H9 (cell line): ENCODE measurements at regions not wholly inside any gene's neighbourhood (a gene's known extent, or its start where the extent isn't known, plus 50 kb on each side); places are given as distances from the start of the nearest gene placed in this dataset.

Experiments
- DNase-seq: peaks from one replicate; pipeline ENCODE4 v3.0.0-alpha.2; 2017
- H2AFZ ChIP-seq: one replicate; pipeline ENCODE4 v1.6.1; 2013; ENCODE audit warnings: mild to moderate bottlenecking, low read length, control low read depth, moderate library complexity
- H2AK5ac ChIP-seq: 2 replicates; pipeline ENCODE4 v1.6.1; 2013; ENCODE audit warnings: low read length, control low read depth, mixed read lengths; ENCODE audit not compliant: insufficient read length
- H2BK120ac ChIP-seq: one replicate; pipeline ENCODE4 v1.6.1; 2013; ENCODE audit warnings: low read depth, mild to moderate bottlenecking, low read length, control low read depth, inconsistent platforms; ENCODE audit not compliant: poor library complexity, severe bottlenecking
- H2BK12ac ChIP-seq: 2 replicates; pipeline ENCODE4 v1.6.1; 2013; ENCODE audit warnings: low read length, control low read depth, mixed read lengths, low read depth; ENCODE audit not compliant: insufficient read length
- H2BK15ac ChIP-seq: 2 replicates; pipeline ENCODE4 v1.6.1; 2013; ENCODE audit warnings: low read depth, low read length, control low read depth
- H2BK20ac ChIP-seq: one replicate; pipeline ENCODE4 v1.6.1; 2013; ENCODE audit warnings: low read depth, mild to moderate bottlenecking, low read length, control low read depth, inconsistent platforms; ENCODE audit not compliant: poor library complexity, severe bottlenecking
- H2BK5ac ChIP-seq: 2 replicates; pipeline ENCODE4 v1.6.1; 2013; ENCODE audit warnings: low read length, control low read depth, mixed read lengths; ENCODE audit not compliant: insufficient read length
- H3K14ac ChIP-seq: 2 replicates; pipeline ENCODE4 v1.6.1; 2013; ENCODE audit warnings: low read length, control low read depth; ENCODE audit not compliant: insufficient read depth
- H3K18ac ChIP-seq: 2 replicates; pipeline ENCODE4 v1.6.1; 2013; ENCODE audit warnings: low read depth, mild to moderate bottlenecking, mixed read lengths, low read length, control low read depth; ENCODE audit not compliant: insufficient read length
- H3K23ac ChIP-seq: 2 replicates; pipeline ENCODE4 v1.6.1; 2013; ENCODE audit warnings: low read length, control low read depth, mixed read lengths, low read depth; ENCODE audit not compliant: insufficient read length
- H3K23me2 ChIP-seq: 2 replicates; pipeline ENCODE4 v1.6.1; 2013; ENCODE audit warnings: low read depth, mild to moderate bottlenecking, mixed read lengths, low read length, control low read depth; ENCODE audit not compliant: insufficient read length, poor library complexity, severe bottlenecking
- H3K27ac ChIP-seq: 2 replicates; pipeline ENCODE4 v1.5.1; 2013; ENCODE audit warnings: low read length, control low read depth, mixed read lengths, low read depth; ENCODE audit not compliant: insufficient read length
- H3K27me3 ChIP-seq: 2 replicates; pipeline ENCODE4 v1.6.1; 2013; ENCODE audit warnings: low read length, control low read depth, inconsistent platforms; ENCODE audit not compliant: insufficient read depth
- H3K4ac ChIP-seq: 2 replicates; pipeline ENCODE4 v1.6.1; 2013; ENCODE audit warnings: low read depth, mild to moderate bottlenecking, control low read depth, inconsistent platforms, low read length, moderate library complexity
- H3K4me1 ChIP-seq: 2 replicates; pipeline ENCODE4 v1.6.1; 2013; ENCODE audit warnings: low read length, control low read depth, inconsistent platforms; ENCODE audit not compliant: insufficient read depth
- H3K4me2 ChIP-seq: 2 replicates; pipeline ENCODE4 v1.6.1; 2013; ENCODE audit warnings: low read length, control low read depth, mixed read lengths; ENCODE audit not compliant: insufficient read length, insufficient read depth
- H3K56ac ChIP-seq: 2 replicates; pipeline ENCODE4 v1.6.1; 2013; ENCODE audit warnings: low read depth, mild to moderate bottlenecking, mixed read lengths, low read length, control low read depth; ENCODE audit not compliant: insufficient read length
- H3K79me1 ChIP-seq: 2 replicates; pipeline ENCODE4 v1.6.1; 2013; ENCODE audit warnings: low read depth, mild to moderate bottlenecking, moderate library complexity, low read length, control low read depth, inconsistent platforms; ENCODE audit not compliant: insufficient read depth, poor library complexity, severe bottlenecking
- H3K79me2 ChIP-seq: 2 replicates; pipeline ENCODE4 v1.6.1; 2013; ENCODE audit warnings: low read length, control low read depth, inconsistent platforms; ENCODE audit not compliant: insufficient read depth
- H3K9ac ChIP-seq: 2 replicates; pipeline ENCODE4 v1.6.1; 2013; ENCODE audit warnings: low read length, control low read depth, mixed read lengths; ENCODE audit not compliant: insufficient read length; ENCODE audit errors: extremely low read depth
- H3K9me3 ChIP-seq: one replicate; pipeline ENCODE4 v1.6.1; 2013; ENCODE audit warnings: low read depth, low read length, inconsistent platforms; ENCODE audit not compliant: control insufficient read depth
- H3T11ph ChIP-seq: one replicate; pipeline ENCODE4 v1.6.1; 2013; ENCODE audit warnings: mild to moderate bottlenecking, low read length, control low read depth, inconsistent platforms
- H4K20me1 ChIP-seq: one replicate; pipeline ENCODE4 v1.6.1; 2013; ENCODE audit not compliant: control insufficient read depth, insufficient read length, insufficient read depth
- H4K5ac ChIP-seq: 2 replicates; pipeline ENCODE4 v1.6.1; 2013; ENCODE audit warnings: low read depth, mild to moderate bottlenecking, mixed read lengths, low read length, control low read depth; ENCODE audit not compliant: insufficient read length
- H4K8ac ChIP-seq: replicated peaks from 2 replicates; pipeline ENCODE4 v1.6.1; 2013; ENCODE audit warnings: low read length, control low read depth, mixed read lengths, low read depth; ENCODE audit not compliant: insufficient read length
- H4K91ac ChIP-seq: 2 replicates; pipeline ENCODE4 v1.6.1; 2013; ENCODE audit warnings: low read depth, mild to moderate bottlenecking, moderate library complexity, mixed read lengths, low read length, control low read depth; ENCODE audit not compliant: insufficient read length
- H3K27ac Mint-ChIP-seq, 3 experiments: 2 replicates in 2 of 3; 3 replicates in 1 of 3; pipeline ENCODE4 v1.8.0; 2020 to 2021; ENCODE audit warnings: mixed read lengths in 3 of 3, mild to moderate bottlenecking in 1 of 3, moderate library complexity in 1 of 3
- H3K27me3 Mint-ChIP-seq: 2 replicates; pipeline ENCODE4 v1.8.0; 2021; ENCODE audit warnings: low read depth, mild to moderate bottlenecking, moderate library complexity, mixed read lengths
- H3K36me3 Mint-ChIP-seq, 3 experiments: 2 replicates in 2 of 3; 3 replicates in 1 of 3; pipeline ENCODE4 v1.8.0; 2020 to 2021; ENCODE audit warnings: low read depth in 3 of 3, mixed read lengths in 3 of 3; ENCODE audit not compliant: insufficient read depth in 1 of 3
- H3K4me1 Mint-ChIP-seq, 2 experiments: 2 replicates each; pipeline ENCODE4 v1.8.0; 2020; ENCODE audit warnings: mixed read lengths in 2 of 2
- H3K4me3 Mint-ChIP-seq, 2 experiments: 2 replicates in 1 of 2; 3 replicates in 1 of 2; pipeline ENCODE4 v1.8.0; 2020 to 2021; ENCODE audit warnings: mild to moderate bottlenecking in 2 of 2, mixed read lengths in 2 of 2, moderate library complexity in 1 of 2
- H3K9me3 Mint-ChIP-seq, 2 experiments: 2 replicates in 1 of 2; 3 replicates in 1 of 2; pipeline ENCODE4 v1.8.0; 2020; ENCODE audit warnings: mild to moderate bottlenecking in 2 of 2, mixed read lengths in 2 of 2, moderate library complexity in 1 of 2
- WGBS: extraction: QIAGEN DNeasy Blood & Tissue Kit; methylation state at CpG from one replicate; pipeline ENCODE4 v1.1.7; 2013; ENCODE audit warnings: missing lambda C conversion rate, low lambda C conversion rate, mixed read lengths; ENCODE audit not compliant: insufficient read length; ENCODE audit errors: extremely low coverage; 5-methylcytosine and 5-hydroxymethylcytosine counted together
- TF ChIP-seq, protein P1 (sequence below): fragments of 200-600 bp; sonication (generic); conservative IDR thresholded peaks from 3 replicates; pipeline ENCODE4 v1.8.0; 2021; ENCODE audit warnings: antibody characterized with exemption, mild to moderate bottlenecking

DNA sequence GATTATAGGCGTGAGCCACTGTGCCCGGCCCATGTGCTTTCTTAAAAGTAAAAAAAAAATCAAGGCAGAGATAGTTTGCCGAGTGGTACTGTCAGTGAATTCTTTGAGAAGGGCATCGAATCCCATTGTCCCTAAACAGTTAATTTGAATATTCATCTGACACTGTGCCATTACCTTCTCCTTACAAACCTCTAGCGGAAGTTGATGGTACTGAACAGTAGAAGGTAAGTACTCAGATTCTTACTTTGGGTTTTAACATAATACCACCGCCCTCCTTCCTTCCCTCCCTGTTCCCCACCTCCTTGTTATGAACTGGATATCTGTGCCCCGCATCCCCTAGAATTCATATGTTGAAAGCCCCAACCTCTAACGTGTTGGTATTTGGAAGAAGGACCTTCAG lies 58.2 kb upstream of the CLMP start:
- H3K4me3 Mint-ChIP-seq, result no peak overlapping the region
- no peak overlapping the region for H3K27ac Mint-ChIP-seq
- H3K36me3 Mint-ChIP-seq, result peaks cover 0 to 5% (median 0%) of the 10 kb centered on the region in 3 experiments; a peak in 2 of 7 replicates
- peaks cover 2% of the 10 kb centered on the region for H3K9me3 ChIP-seq
- no peak overlapping the region for H2AFZ ChIP-seq
- DNase-seq, result no peak
- no peak overlapping the region for H3K4ac ChIP-seq
- no peak overlapping the region for H2BK15ac ChIP-seq
- no peak overlapping the region for H3K9ac ChIP-seq
- H4K8ac ChIP-seq, result no peak overlapping the region
- no peak overlapping the region for H3K23ac ChIP-seq
- H2AK5ac ChIP-seq, result no peak overlapping the region
- H3K27ac ChIP-seq, result no peak overlapping the region
- peaks cover 12% of the 10 kb centered on the region in 2 experiments for H3K4me1 Mint-ChIP-seq
- H3K4me1 ChIP-seq, result no peaks in the 10 kb centered on the region
- TF ChIP-seq, protein P1, sequence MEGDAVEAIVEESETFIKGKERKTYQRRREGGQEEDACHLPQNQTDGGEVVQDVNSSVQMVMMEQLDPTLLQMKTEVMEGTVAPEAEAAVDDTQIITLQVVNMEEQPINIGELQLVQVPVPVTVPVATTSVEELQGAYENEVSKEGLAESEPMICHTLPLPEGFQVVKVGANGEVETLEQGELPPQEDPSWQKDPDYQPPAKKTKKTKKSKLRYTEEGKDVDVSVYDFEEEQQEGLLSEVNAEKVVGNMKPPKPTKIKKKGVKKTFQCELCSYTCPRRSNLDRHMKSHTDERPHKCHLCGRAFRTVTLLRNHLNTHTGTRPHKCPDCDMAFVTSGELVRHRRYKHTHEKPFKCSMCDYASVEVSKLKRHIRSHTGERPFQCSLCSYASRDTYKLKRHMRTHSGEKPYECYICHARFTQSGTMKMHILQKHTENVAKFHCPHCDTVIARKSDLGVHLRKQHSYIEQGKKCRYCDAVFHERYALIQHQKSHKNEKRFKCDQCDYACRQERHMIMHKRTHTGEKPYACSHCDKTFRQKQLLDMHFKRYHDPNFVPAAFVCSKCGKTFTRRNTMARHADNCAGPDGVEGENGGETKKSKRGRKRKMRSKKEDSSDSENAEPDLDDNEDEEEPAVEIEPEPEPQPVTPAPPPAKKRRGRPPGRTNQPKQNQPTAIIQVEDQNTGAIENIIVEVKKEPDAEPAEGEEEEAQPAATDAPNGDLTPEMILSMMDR, result peak; percentile 13; the same call in 1 of the 3 replicates
- H3K9me3 Mint-ChIP-seq, result peaks cover 3 to 8% of the 10 kb centered on the region in 2 experiments; a peak in 3 of 5 replicates
- no peaks in the 10 kb centered on the region for H4K20me1 ChIP-seq
- no peak overlapping the region for H2BK20ac ChIP-seq
- H3K14ac ChIP-seq, result no peak overlapping the region
- no peak overlapping the region for H4K91ac ChIP-seq
- no peaks in the 10 kb centered on the region for H3K27me3 ChIP-seq
- H3K27me3 Mint-ChIP-seq, result peaks cover 1% of the 10 kb centered on the region; the same call in 1 of the 2 replicates
- no peak overlapping the region for H3T11ph ChIP-seq
- no CpG with 5 or more reads among the region's 8 CpGs for WGBS
- no peak overlapping the region for H2BK120ac ChIP-seq
- no peak overlapping the region for H3K18ac ChIP-seq
- H3K23me2 ChIP-seq, result no peaks in the 10 kb centered on the region
- H3K56ac ChIP-seq, result no peak overlapping the region
- no peaks in the 10 kb centered on the region for H3K79me2 ChIP-seq
- no peak overlapping the region for H2BK5ac ChIP-seq
- no peaks in the 10 kb centered on the region for H3K79me1 ChIP-seq
- H2BK12ac ChIP-seq, result no peak overlapping the region
- no peak overlapping the region for H4K5ac ChIP-seq
- H3K4me2 ChIP-seq, result no peak overlapping the region
